Forelimb muscle (tissue), 1 donor: ENCODE measurements at regions not wholly inside any gene's neighbourhood (a gene's known extent, or its start where the extent isn't known, plus 50 kb on each side); places are given as distances from the start of the nearest gene placed in this dataset.
"Not testable (repeated sequence)": the region's sequence is repeated elsewhere in the genome, so short reads cannot be mapped to it uniquely, and the experiment has no call there.

Experiments used
- DNase-seq: peaks from one replicate; pipeline ENCODE4 v3.0.0-alpha.2; 2013; ENCODE audit warnings: low read depth

- DNase-seq, result no peak
Measured at GRCh38 chr12:27133022-27133590, 50.7 kb upstream of the C12orf71 start.

GRCh38 chr12:27140478-27140969, 58.1 kb upstream of the C12orf71 start:
- DNase-seq, result no peak

- peak; percentile 62 for DNase-seq
Measured at GRCh38 chr12:27142101-27142721, 59.8 kb upstream of the C12orf71 start.

- no peak for DNase-seq
Measured at GRCh38 chr12:27143256-27144069, 61.1 kb upstream of the C12orf71 start.

- not testable (repeated sequence) for DNase-seq
Measured at GRCh38 chr12:27145725-27146124, 63.3 kb upstream of the C12orf71 start.

GRCh38 chr12:27148373-27148772, 66.0 kb upstream of the C12orf71 start:
- DNase-seq, result no peak

- DNase-seq, result no peak
Measured at GRCh38 chr12:27148791-27149190, 66.4 kb upstream of the C12orf71 start.

- no peak for DNase-seq
Measured at GRCh38 chr12:27151479-27151878, 69.1 kb upstream of the C12orf71 start.

GRCh38 chr12:27158297-27158696, 75.9 kb upstream of the C12orf71 start:
- no peak for DNase-seq

GRCh38 chr12:27161458-27162228, 79.3 kb upstream of the C12orf71 start:
- DNase-seq, result no peak

- no peak for DNase-seq
Measured at GRCh38 chr12:27162229-27162537, 79.8 kb upstream of the C12orf71 start.

- DNase-seq, result no peak
Measured at GRCh38 chr12:27163048-27163715, 80.8 kb upstream of the C12orf71 start.

- DNase-seq, result no peak
Measured at GRCh38 chr12:27163894-27164293, 80.2 kb upstream of the STK38L start.

GRCh38 chr12:27164330-27165040, 79.6 kb upstream of the STK38L start:
- DNase-seq, result no peak

- not testable (repeated sequence) for DNase-seq
Measured at GRCh38 chr12:27165958-27166357, 78.1 kb upstream of the STK38L start.

- not testable (repeated sequence) for DNase-seq
Measured at GRCh38 chr12:27171494-27171893, 72.6 kb upstream of the STK38L start.

GRCh38 chr12:27176765-27177164, 67.3 kb upstream of the STK38L start:
- DNase-seq, result no peak

- no peak for DNase-seq
Measured at GRCh38 chr12:27177706-27178105, 66.4 kb upstream of the STK38L start.

- no peak for DNase-seq
Measured at GRCh38 chr12:27178255-27178654, 65.8 kb upstream of the STK38L start.

GRCh38 chr12:27178723-27179399, 65.2 kb upstream of the STK38L start:
- DNase-seq, result no peak
